HepG2 (cell line): ENCODE measurements at regions not wholly inside any gene's neighbourhood (a gene's known extent, or its start where the extent isn't known, plus 50 kb on each side); places are given as distances from the start of the nearest gene placed in this dataset.

Experiments used
- ARID2 ChIP-seq: sonication (generic); formaldehyde crosslinking; IDR thresholded peaks from 2 replicates; pipeline ENCODE4 v1.8.1; 2022; ENCODE audit warnings: mild to moderate bottlenecking, missing genetic modification reagents, borderline replicate concordance
- CEBPB ChIP-seq: IDR thresholded peaks from 2 replicates; pipeline ENCODE4 v1.6.1; 2011; ENCODE audit warnings: low read depth, low read length, improper control_type of control experiment, borderline replicate concordance
- ELF3 ChIP-seq: IDR thresholded peaks from 2 replicates; pipeline ENCODE4 v1.6.1; 2016; ENCODE audit warnings: missing genetic modification reagents, missing compliant biosample characterization
- ISX ChIP-seq: sonication (generic); formaldehyde crosslinking; conservative IDR thresholded peaks from 2 replicates; pipeline ENCODE4 v1.5.0; 2020; ENCODE audit warnings: missing genetic modification reagents
- MAZ ChIP-seq, 2 experiments: sonication (generic) in 1 of 2; formaldehyde crosslinking in 1 of 2; IDR thresholded peaks; 2 replicates each; pipeline versions ENCODE4 v1.5.0 to v1.6.1; 2012 to 2020; ENCODE audit warnings: low read depth in 2 of 2, mild to moderate bottlenecking in 2 of 2, borderline replicate concordance in 1 of 2, improper control_type of control experiment in 1 of 2, low read length in 1 of 2, missing genetic modification reagents in 1 of 2, moderate library complexity in 1 of 2
- NONO ChIP-seq, 2 experiments: fragments of 450-650 bp in 1 of 2; sonication (generic) in 1 of 2; formaldehyde crosslinking in 1 of 2; IDR thresholded peaks in 1 of 2; conservative IDR thresholded peaks in 1 of 2; 2 replicates each; pipeline versions ENCODE4 v1.6.1 to v1.8.0; 2017 to 2022; ENCODE audit warnings: mild to moderate bottlenecking in 1 of 2, missing genetic modification reagents in 1 of 2, moderate library complexity in 1 of 2
- PITX1 ChIP-seq: sonication (generic); formaldehyde crosslinking; IDR thresholded peaks from 2 replicates; pipeline ENCODE4 v1.5.1; 2020; ENCODE audit warnings: mild to moderate bottlenecking, missing genetic modification reagents
- RARA ChIP-seq: IDR thresholded peaks from 2 replicates; pipeline ENCODE4 v1.6.1; 2016; ENCODE audit warnings: missing genetic modification reagents, missing compliant biosample characterization
- SKI ChIP-seq: fragments of 450-650 bp; IDR thresholded peaks from one replicate; pipeline ENCODE4 v1.6.1; 2018; ENCODE audit warnings: mild to moderate bottlenecking; ENCODE audit not compliant: partially characterized antibody
- ZBTB20 ChIP-seq: sonication (generic); formaldehyde crosslinking; IDR thresholded peaks from 2 replicates; pipeline ENCODE4 v1.8.1; 2023; ENCODE audit warnings: missing genetic modification reagents, low read depth, mild to moderate bottlenecking, borderline replicate concordance
- ZNF10 ChIP-seq: sonication (generic); formaldehyde crosslinking; IDR thresholded peaks from 2 replicates; pipeline ENCODE4 v1.4.0; 2020; ENCODE audit warnings: mild to moderate bottlenecking, low read depth, missing genetic modification reagents, borderline replicate concordance
- ZNF263 ChIP-seq: sonication (generic); formaldehyde crosslinking; IDR thresholded peaks from 2 replicates; pipeline ENCODE4 v1.4.0; 2020; ENCODE audit warnings: missing genetic modification reagents
- ZNF543 ChIP-seq: sonication (generic); formaldehyde crosslinking; IDR thresholded peaks from 2 replicates; pipeline ENCODE4 v1.4.0; 2020; ENCODE audit warnings: mild to moderate bottlenecking, missing genetic modification reagents
- ZNF547 ChIP-seq: sonication (generic); formaldehyde crosslinking; IDR thresholded peaks from 2 replicates; pipeline ENCODE4 v1.5.1; 2020; ENCODE audit warnings: mild to moderate bottlenecking, missing genetic modification reagents
- ZNF781 ChIP-seq: sonication (generic); formaldehyde crosslinking; IDR thresholded peaks from 2 replicates; pipeline ENCODE4 v1.5.1; 2020; ENCODE audit warnings: borderline replicate concordance, mild to moderate bottlenecking, missing genetic modification reagents; ENCODE audit errors: not compliant biosample characterization
- TF ChIP-seq, protein P1 (sequence below): sonication (generic); formaldehyde crosslinking; conservative IDR thresholded peaks from 2 replicates; pipeline ENCODE4 v1.8.0; 2022; ENCODE audit warnings: mild to moderate bottlenecking, moderate library complexity, missing genetic modification reagents
- TF ChIP-seq, protein P2 (sequence below): IDR thresholded peaks from 2 replicates; pipeline ENCODE4 v1.6.1; 2016; ENCODE audit warnings: mild to moderate bottlenecking
- TF ChIP-seq, protein P3 (sequence below): sonication (generic); formaldehyde crosslinking; conservative IDR thresholded peaks from 2 replicates; pipeline ENCODE4 v1.8.0; 2022; ENCODE audit warnings: low read depth, missing genetic modification reagents
- TF ChIP-seq, protein P4 (sequence below): sonication (generic); formaldehyde crosslinking; IDR thresholded peaks from 2 replicates; pipeline ENCODE4 v1.5.0; 2020; ENCODE audit warnings: missing genetic modification reagents, mild to moderate bottlenecking, borderline replicate concordance

DNA sequence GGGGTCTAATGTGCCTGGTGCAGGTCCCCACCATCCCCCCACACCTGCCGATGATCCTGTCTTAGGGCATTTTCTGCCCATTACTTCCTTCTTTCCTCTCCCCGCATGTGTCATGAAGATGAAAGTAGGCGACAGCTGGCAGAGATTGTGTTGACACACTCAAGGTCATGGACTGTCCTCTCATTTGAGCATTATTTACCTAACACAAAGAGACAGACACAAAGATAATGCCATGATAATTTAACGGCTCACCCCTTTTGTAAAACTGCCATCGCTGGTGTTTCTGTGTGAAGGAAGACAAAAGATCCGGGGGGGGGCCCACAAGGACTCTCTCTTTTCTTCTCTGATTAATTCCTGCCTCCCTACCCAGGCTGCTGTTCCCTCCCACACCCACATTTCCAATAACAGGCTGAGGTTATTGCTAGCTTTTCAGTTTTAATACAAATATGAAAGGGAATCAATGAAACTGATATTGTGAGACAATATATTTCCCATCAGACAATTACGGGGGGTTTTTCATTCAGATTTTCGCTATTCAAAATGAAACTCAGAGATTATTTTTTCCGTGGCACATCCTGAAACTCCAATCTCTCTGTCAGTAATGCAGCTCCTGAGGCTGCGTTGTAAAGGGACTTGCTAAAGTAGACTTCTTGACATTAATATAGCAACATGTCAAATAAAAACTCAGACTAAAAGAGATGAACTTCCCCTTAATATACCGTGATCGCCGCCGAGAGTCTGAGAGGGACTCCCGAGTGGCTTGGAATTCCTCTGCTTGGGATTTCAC, 561.1 kb downstream of the NPHP4 start (continued):
- TF ChIP-seq, protein P1, sequence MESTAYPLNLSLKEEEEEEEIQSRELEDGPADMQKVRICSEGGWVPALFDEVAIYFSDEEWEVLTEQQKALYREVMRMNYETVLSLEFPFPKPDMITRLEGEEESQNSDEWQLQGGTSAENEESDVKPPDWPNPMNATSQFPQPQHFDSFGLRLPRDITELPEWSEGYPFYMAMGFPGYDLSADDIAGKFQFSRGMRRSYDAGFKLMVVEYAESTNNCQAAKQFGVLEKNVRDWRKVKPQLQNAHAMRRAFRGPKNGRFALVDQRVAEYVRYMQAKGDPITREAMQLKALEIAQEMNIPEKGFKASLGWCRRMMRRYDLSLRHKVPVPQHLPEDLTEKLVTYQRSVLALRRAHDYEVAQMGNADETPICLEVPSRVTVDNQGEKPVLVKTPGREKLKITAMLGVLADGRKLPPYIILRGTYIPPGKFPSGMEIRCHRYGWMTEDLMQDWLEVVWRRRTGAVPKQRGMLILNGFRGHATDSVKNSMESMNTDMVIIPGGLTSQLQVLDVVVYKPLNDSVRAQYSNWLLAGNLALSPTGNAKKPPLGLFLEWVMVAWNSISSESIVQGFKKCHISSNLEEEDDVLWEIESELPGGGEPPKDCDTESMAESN: no peak
- TF ChIP-seq NONO (IDR thresholded peaks at IDR 0.05) (no peak), NONO (CRISPR knock-in tag; conservative IDR thresholded peaks at IDR 0.05) (no peak), ZNF543 (CRISPR knock-in tag) (no peak), CEBPB (no peak), ELF3 (peak; percentile 98), ZNF263 (no peak), ZBTB20 (CRISPR knock-in tag) (no peak), RARA (CRISPR knock-in tag) (peak; percentile 83), ARID2 (CRISPR knock-in tag) (no peak), SKI (peak; percentile 73), ISX (CRISPR knock-in tag) (no peak), MAZ (IDR thresholded peaks at IDR 0.05; ENCODE audit: borderline replicate concordance, low read depth, low read length) (no peak), MAZ (CRISPR knock-in tag; IDR thresholded peaks at IDR 0.05; ENCODE audit: low read depth) (no peak), ZNF547 (CRISPR knock-in tag) (no peak), ZNF781 (no peak), PITX1 (no peak), ZNF10 (CRISPR knock-in tag) (no peak)
- TF ChIP-seq, protein P2, sequence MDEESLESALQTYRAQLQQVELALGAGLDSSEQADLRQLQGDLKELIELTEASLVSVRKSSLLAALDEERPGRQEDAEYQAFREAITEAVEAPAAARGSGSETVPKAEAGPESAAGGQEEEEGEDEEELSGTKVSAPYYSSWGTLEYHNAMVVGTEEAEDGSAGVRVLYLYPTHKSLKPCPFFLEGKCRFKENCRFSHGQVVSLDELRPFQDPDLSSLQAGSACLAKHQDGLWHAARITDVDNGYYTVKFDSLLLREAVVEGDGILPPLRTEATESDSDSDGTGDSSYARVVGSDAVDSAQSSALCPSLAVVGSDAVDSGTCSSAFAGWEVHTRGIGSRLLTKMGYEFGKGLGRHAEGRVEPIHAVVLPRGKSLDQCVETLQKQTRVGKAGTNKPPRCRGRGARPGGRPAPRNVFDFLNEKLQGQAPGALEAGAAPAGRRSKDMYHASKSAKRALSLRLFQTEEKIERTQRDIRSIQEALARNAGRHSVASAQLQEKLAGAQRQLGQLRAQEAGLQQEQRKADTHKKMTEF (CRISPR knock-in tag): no peak
- TF ChIP-seq, protein P3, sequence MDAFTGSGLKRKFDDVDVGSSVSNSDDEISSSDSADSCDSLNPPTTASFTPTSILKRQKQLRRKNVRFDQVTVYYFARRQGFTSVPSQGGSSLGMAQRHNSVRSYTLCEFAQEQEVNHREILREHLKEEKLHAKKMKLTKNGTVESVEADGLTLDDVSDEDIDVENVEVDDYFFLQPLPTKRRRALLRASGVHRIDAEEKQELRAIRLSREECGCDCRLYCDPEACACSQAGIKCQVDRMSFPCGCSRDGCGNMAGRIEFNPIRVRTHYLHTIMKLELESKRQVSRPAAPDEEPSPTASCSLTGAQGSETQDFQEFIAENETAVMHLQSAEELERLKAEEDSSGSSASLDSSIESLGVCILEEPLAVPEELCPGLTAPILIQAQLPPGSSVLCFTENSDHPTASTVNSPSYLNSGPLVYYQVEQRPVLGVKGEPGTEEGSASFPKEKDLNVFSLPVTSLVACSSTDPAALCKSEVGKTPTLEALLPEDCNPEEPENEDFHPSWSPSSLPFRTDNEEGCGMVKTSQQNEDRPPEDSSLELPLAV (CRISPR knock-in tag): no peak
- TF ChIP-seq, protein P4, sequence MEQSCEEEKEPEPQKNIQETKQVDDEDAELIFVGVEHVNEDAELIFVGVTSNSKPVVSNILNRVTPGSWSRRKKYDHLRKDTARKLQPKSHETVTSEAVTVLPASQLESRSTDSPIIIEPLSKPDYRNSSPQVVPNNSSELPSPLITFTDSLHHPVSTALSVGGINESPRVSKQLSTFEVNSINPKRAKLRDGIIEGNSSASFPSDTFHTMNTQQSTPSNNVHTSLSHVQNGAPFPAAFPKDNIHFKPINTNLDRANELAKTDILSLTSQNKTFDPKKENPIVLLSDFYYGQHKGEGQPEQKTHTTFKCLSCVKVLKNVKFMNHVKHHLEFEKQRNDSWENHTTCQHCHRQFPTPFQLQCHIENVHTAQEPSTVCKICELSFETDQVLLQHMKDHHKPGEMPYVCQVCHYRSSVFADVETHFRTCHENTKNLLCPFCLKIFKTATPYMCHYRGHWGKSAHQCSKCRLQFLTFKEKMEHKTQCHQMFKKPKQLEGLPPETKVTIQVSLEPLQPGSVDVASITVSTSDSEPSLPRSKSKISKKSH (CRISPR knock-in tag): no peak
